PC-9 (cell line): ENCODE measurements at regions not wholly inside any gene's neighbourhood (a gene's known extent, or its start where the extent isn't known, plus 50 kb on each side); places are given as distances from the start of the nearest gene placed in this dataset.
A peak's percentile ranks its signal among the peaks of the same experiment; 100 is the strongest.

Experiments
- BruUV-seq: library from RNA; stranded (reverse); fragments of 400-500 nt; replicated peaks from 2 replicates; lab custom pipeline; 2021; lab: Mats Ljungman, UMichigan
- CTCF ChIA-PET: fragments of 300-600 bp; sonication (Branson Sonifier 250); formaldehyde crosslinking; loops from one replicate; lab custom pipeline; 2022; ENCODE audit warnings: antibody characterized with exemption; lab: Charles Lee
- POLR2A ChIA-PET: fragments of 300-600 bp; sonication (Branson Sonifier 250); formaldehyde crosslinking; loops from one replicate; lab custom pipeline; 2022; ENCODE audit warnings: antibody characterized with exemption; ENCODE audit not compliant: unreplicated experiment; lab: Charles Lee
- DNase-seq, 2 experiments: peaks; one replicate each; pipeline versions ENCODE4 v3.0.0 to v3.0.0-alpha.2; 2015 to 2022; ENCODE audit warnings: mixed read lengths in 1 of 2
- H2AFZ ChIP-seq: fragments of 200-600 bp; sonication (generic); 2 replicates; pipeline ENCODE4 v1.8.1; 2017; ENCODE audit warnings: antibody characterized with exemption
- H3F3A ChIP-seq: fragments of 200-600 bp; sonication (generic); 2 replicates; pipeline ENCODE4 v1.8.1; 2017; ENCODE audit warnings: antibody characterized with exemption, mild to moderate bottlenecking, low read depth; ENCODE audit not compliant: insufficient read depth
- H3K27ac ChIP-seq: fragments of 200-600 bp; sonication (generic); 2 replicates; pipeline ENCODE4 v1.6.1; 2016; ENCODE audit warnings: mixed run types
- H3K27me3 ChIP-seq: fragments of 200-600 bp; sonication (generic); 2 replicates; pipeline ENCODE4 v1.6.1; 2016; ENCODE audit warnings: low read depth, mixed run types; ENCODE audit not compliant: insufficient read depth
- H3K36me3 ChIP-seq: fragments of 200-600 bp; sonication (generic); 2 replicates; pipeline ENCODE4 v1.6.1; 2016; ENCODE audit warnings: low read depth, mixed run types
- H3K4me1 ChIP-seq: fragments of 200-600 bp; sonication (generic); replicated peaks from 2 replicates; pipeline ENCODE4 v1.6.1; 2016; ENCODE audit warnings: mixed run types; ENCODE audit not compliant: insufficient read depth
- H3K4me2 ChIP-seq: fragments of 200-600 bp; sonication (generic); 2 replicates; pipeline ENCODE4 v1.6.1; 2017; ENCODE audit warnings: mixed run types
- H3K4me3 ChIP-seq: fragments of 200-600 bp; sonication (generic); 2 replicates; pipeline ENCODE4 v1.6.1; 2016; ENCODE audit warnings: mixed run types
- H3K79me2 ChIP-seq: fragments of 200-600 bp; sonication (generic); 2 replicates; pipeline ENCODE4 v1.6.1; 2017; ENCODE audit warnings: low read depth, mixed run types
- H3K9me2 ChIP-seq: fragments of 200-600 bp; sonication (generic); 2 replicates; pipeline ENCODE4 v1.8.1; 2017; ENCODE audit warnings: mild to moderate bottlenecking; ENCODE audit not compliant: insufficient read depth
- H3K9me3 ChIP-seq: fragments of 200-600 bp; sonication (generic); 2 replicates; pipeline ENCODE4 v1.8.1; 2016; ENCODE audit warnings: low read depth; ENCODE audit not compliant: insufficient read depth
- H4K20me1 ChIP-seq: fragments of 200-600 bp; sonication (generic); 2 replicates; pipeline ENCODE4 v1.8.1; 2017; ENCODE audit not compliant: insufficient read depth
- CTCF ChIP-seq: fragments of 200-600 bp; sonication (generic); conservative IDR thresholded peaks from 2 replicates; pipeline ENCODE4 v1.6.1; 2017; ENCODE audit warnings: mixed run types, antibody characterized with exemption, mild to moderate bottlenecking, moderate library complexity
- EZH2 ChIP-seq: fragments of 200-600 bp; sonication (generic); IDR thresholded peaks from 2 replicates; pipeline ENCODE4 v1.8.0; 2017; ENCODE audit warnings: antibody characterized with exemption, low read depth
- intact Hi-C: fragments of 100-400 bp; cut with micrococcal nuclease; formaldehyde crosslinking; loops from one replicate; pipeline ENCODE4 v1.10.0; 2022; ENCODE audit not compliant: unreplicated experiment

- Histone ChIP-seq H3K4me1 (peaks cover 10% of the 10 kb centered on the region), H3K4me2 (no peak overlapping the region), H3K9me3 (no peaks in the 10 kb centered on the region), H2AFZ (no peak overlapping the region), H3K36me3 (no peaks in the 10 kb centered on the region), H3K27ac (no peak overlapping the region), H3F3A (no peaks in the 10 kb centered on the region), H3K79me2 (no peaks in the 10 kb centered on the region), H3K27me3 (no peaks in the 10 kb centered on the region), H3K4me3 (no peak overlapping the region), H3K9me2 (no peaks in the 10 kb centered on the region), H4K20me1 (no peaks in the 10 kb centered on the region)
- intact Hi-C loops: loop anchor here (1.0 to 5.0 kb wide), 2 partner anchors 43 to 99 kb away; no protein-coding TSS in a partner anchor
- ChIA-PET CTCF (interaction anchor here (0.6 kb wide), 1 partner anchor 111 kb away, joined by 3 read pairs; no protein-coding TSS in a partner anchor), POLR2A (interaction anchor here (0.5 kb wide), 1 partner anchor 620 kb away, joined by 3 read pairs; no protein-coding TSS in a partner anchor)
- no peak for TF ChIP-seq CTCF
- no peak for DNase-seq
- BruUV-seq: no TSS peak
Observed at GRCh38 chr13:24627946-24628345, 52.3 kb upstream of the ATP12A start.

GRCh38 chr13:24629320-24629719 is 50.9 kb upstream of the ATP12A start:
- intact Hi-C loops: loop anchor here (5.0 kb wide), 1 partner anchor 98 kb away; no protein-coding TSS in a partner anchor
- Histone ChIP-seq H3K4me3 (no peak overlapping the region), H3K9me2 (no peaks in the 10 kb centered on the region), H3K4me1 (peaks cover 10% of the 10 kb centered on the region), H3F3A (no peaks in the 10 kb centered on the region), H3K9me3 (no peaks in the 10 kb centered on the region), H2AFZ (no peak overlapping the region), H3K36me3 (no peaks in the 10 kb centered on the region), H3K27me3 (no peaks in the 10 kb centered on the region), H3K4me2 (no peak overlapping the region), H3K27ac (no peak overlapping the region), H3K79me2 (no peaks in the 10 kb centered on the region), H4K20me1 (no peaks in the 10 kb centered on the region)
- ChIA-PET POLR2A (interaction anchor here (0.7 kb wide), 1 partner anchor 94 kb away, joined by 6 read pairs; no protein-coding TSS in a partner anchor), CTCF (no interaction called here)
- no TSS peak for BruUV-seq
- DNase-seq: no peak
- TF ChIP-seq EZH2: no peak

- H3K4me2 ChIP-seq: no peak overlapping the region
- no peaks in the 10 kb centered on the region for H3F3A ChIP-seq
- peak overlapping the region; percentile 46; the same call in 1 of the 2 replicates for H3K27ac ChIP-seq
- H4K20me1 ChIP-seq: no peaks in the 10 kb centered on the region
- intact Hi-C loops: no loop called here
- ChIA-PET CTCF (interaction anchor here (0.5 kb wide), 1 partner anchor 98 kb away, joined by 6 read pairs; no protein-coding TSS in a partner anchor), POLR2A (interaction anchor here (0.7 kb wide), 1 partner anchor 93 kb away, joined by 6 read pairs; no protein-coding TSS in a partner anchor)
- BruUV-seq: no TSS peak
- H2AFZ ChIP-seq: no peak overlapping the region
- no peaks in the 10 kb centered on the region for H3K9me3 ChIP-seq
- no peaks in the 10 kb centered on the region for H3K36me3 ChIP-seq
- H3K27me3 ChIP-seq: no peaks in the 10 kb centered on the region
- no peak overlapping the region for H3K4me3 ChIP-seq
- H3K79me2 ChIP-seq: no peaks in the 10 kb centered on the region
- peaks cover 10% of the 10 kb centered on the region for H3K4me1 ChIP-seq
- TF ChIP-seq CTCF: no peak
- no peak for DNase-seq
- H3K9me2 ChIP-seq: no peaks in the 10 kb centered on the region
Observed at GRCh38 chr13:24630121-24630520, 50.1 kb upstream of the ATP12A start.
